ENCODE measurements at regions not wholly inside any gene's neighbourhood (a gene's known extent, or its start where the extent isn't known, plus 50 kb on each side); places are given as distances from the start of the nearest gene placed in this dataset.

GRCh38 chr7:112573302-112574039 lies 92.7 kb downstream of the LSMEM1 start (continued):
- TF ChIP-seq ZNF639 (CRISPR knock-in tag; conservative IDR thresholded peaks at IDR 0.05 in 1 of 2, IDR thresholded peaks at IDR 0.05 in 1 of 2) (peak in 1 of 2 experiments; percentile 67; a peak in 1 of 4 replicates), ZNF449 (CRISPR knock-in tag; IDR thresholded peaks at IDR 0.05) (no peak), ATF1 (CRISPR knock-in tag; IDR thresholded peaks at IDR 0.05) (no peak), ATF1 (tag; IDR thresholded peaks at IDR 0.05) (peak; percentile 92), KDM1A (IDR thresholded peaks at IDR 0.05) (peak; percentile 95 to 98), MBD2 (IDR thresholded peaks at IDR 0.05; ENCODE audit: borderline replicate concordance, low read depth) (peak; percentile 82), PCBP2 (IDR thresholded peaks at IDR 0.05; ENCODE audit: low read depth, low read length, poor library complexity, severe bottlenecking) (no peak), HINFP (tag; conservative IDR thresholded peaks at IDR 0.05; ENCODE audit: low read depth) (no peak), ZNF133 (CRISPR knock-in tag; IDR thresholded peaks at IDR 0.05) (no peak), CBX8 (IDR thresholded peaks at IDR 0.05; ENCODE audit: borderline replicate concordance, extremely low read depth, low read depth, low read length, poor library complexity, severe bottlenecking) (no peak), ZBTB2 (IDR thresholded peaks at IDR 0.05) (0 out of 2 replicates have a peak, but pooled peaks have one; percentile 34), RB1 (IDR thresholded peaks at IDR 0.05; ENCODE audit: low read depth) (no peak)
- TF ChIP-seq, protein P1, sequence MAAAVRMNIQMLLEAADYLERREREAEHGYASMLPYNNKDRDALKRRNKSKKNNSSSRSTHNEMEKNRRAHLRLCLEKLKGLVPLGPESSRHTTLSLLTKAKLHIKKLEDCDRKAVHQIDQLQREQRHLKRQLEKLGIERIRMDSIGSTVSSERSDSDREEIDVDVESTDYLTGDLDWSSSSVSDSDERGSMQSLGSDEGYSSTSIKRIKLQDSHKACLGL (CRISPR knock-in tag; IDR thresholded peaks at IDR 0.05; ENCODE audit: borderline replicate concordance, poor library complexity, severe bottlenecking), result no peak
- TF ChIP-seq, protein P2, sequence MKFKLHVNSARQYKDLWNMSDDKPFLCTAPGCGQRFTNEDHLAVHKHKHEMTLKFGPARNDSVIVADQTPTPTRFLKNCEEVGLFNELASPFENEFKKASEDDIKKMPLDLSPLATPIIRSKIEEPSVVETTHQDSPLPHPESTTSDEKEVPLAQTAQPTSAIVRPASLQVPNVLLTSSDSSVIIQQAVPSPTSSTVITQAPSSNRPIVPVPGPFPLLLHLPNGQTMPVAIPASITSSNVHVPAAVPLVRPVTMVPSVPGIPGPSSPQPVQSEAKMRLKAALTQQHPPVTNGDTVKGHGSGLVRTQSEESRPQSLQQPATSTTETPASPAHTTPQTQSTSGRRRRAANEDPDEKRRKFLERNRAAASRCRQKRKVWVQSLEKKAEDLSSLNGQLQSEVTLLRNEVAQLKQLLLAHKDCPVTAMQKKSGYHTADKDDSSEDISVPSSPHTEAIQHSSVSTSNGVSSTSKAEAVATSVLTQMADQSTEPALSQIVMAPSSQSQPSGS (CRISPR knock-in tag; IDR thresholded peaks at IDR 0.05), result no peak
